ENCODE measurements at regions not wholly inside any gene's neighbourhood (a gene's known extent, or its start where the extent isn't known, plus 50 kb on each side); places are given as distances from the start of the nearest gene placed in this dataset.
A peak's percentile ranks its signal among the peaks of the same experiment; 100 is the strongest.

- no peaks in the 10 kb centered on the region for H3K9me3 Mint-ChIP-seq
- no peak overlapping the region for H3K4me3 Mint-ChIP-seq
- H3K4me1 Mint-ChIP-seq: no peaks in the 10 kb centered on the region
- ATAC-seq (replicated peaks): no peak
- no peaks in the 10 kb centered on the region for H3K36me3 Mint-ChIP-seq (ENCODE audit: low read depth)
- peaks cover 21% of the 10 kb centered on the region for H3K27me3 Mint-ChIP-seq
- no peak overlapping the region for H3K27ac Mint-ChIP-seq
Observed at GRCh38 chr2:191560411-191560980, 117.4 kb upstream of the NABP1 start.

GRCh38 chr2:191565120-191565519 is 112.8 kb upstream of the NABP1 start:
- Mint-ChIP-seq H3K27me3 (peaks cover 22% of the 10 kb centered on the region), H3K4me1 (peaks cover 4% of the 10 kb centered on the region)

DNA sequence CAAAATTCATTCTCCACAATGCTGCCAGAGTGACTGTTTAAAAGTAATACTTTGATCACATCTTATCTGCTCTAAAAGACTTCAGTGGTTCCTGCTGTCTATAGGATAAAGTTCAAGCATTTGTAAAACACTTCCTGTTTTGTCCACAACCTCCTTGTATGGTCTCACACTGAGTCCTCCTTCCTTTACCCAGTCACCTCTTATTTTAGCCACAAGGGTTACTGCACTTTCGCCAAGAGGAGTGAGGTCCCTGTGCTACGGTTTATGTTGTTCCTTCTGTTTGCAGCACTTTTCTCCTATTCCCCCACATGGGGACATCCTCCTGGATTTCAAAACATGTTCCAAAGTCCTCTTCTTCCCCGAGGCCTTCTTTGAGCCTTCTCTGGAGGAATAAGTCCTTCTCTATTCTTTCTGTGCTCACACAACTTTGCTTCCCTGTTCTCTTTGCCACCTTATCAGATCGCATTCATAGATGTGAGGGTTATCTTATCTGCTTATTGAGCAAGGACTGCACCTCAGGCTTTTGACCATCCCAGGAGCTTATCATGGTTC is 112.2 kb upstream of the NABP1 start:
- Mint-ChIP-seq H3K9me3 (no peaks in the 10 kb centered on the region), H3K36me3 (ENCODE audit: low read depth) (no peaks in the 10 kb centered on the region), H3K4me1 (peaks cover 10% of the 10 kb centered on the region), H3K27ac (no peak overlapping the region), H3K27me3 (peaks cover 22% of the 10 kb centered on the region), H3K4me3 (no peak overlapping the region)
- peak; percentile 60 for ATAC-seq (replicated peaks)

More at GRCh38 chr2:191565120-191565519, 112.8 kb upstream of the NABP1 start:
- Mint-ChIP-seq H3K36me3 (ENCODE audit: low read depth) (no peaks in the 10 kb centered on the region), H3K9me3 (no peaks in the 10 kb centered on the region), H3K4me3 (no peak overlapping the region), H3K27ac (no peak overlapping the region)
- ATAC-seq (replicated peaks): no peak

- Mint-ChIP-seq H3K9me3 (no peaks in the 10 kb centered on the region), H3K36me3 (ENCODE audit: low read depth) (no peaks in the 10 kb centered on the region), H3K4me1 (peaks cover 16% of the 10 kb centered on the region), H3K27ac (no peak overlapping the region), H3K4me3 (no peak overlapping the region), H3K27me3 (peaks cover 22% of the 10 kb centered on the region)
- peak; percentile 57 for ATAC-seq (replicated peaks)
Observed at GRCh38 chr2:191566344-191566743, 111.6 kb upstream of the NABP1 start.

DNA sequence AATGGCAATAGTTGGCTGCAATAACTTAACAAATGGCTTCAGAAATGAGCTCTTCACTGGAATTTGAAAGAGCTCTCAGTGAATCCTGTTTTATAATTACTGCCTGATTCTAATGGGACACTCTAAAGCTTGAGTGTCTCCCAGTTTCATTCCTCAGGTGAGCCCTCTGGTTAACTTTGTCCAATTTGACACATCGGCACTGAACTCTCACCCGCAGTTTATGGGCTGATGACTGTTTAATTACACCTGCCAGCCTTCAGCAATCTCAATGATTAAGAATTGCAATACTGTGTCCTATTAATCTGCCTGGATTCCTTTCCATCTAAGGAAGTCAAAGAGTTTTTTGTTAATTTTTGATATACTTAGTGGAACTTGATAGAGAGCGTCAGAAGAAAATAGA is 110.7 kb upstream of the NABP1 start:
- Mint-ChIP-seq H3K4me1 (peaks cover 19% of the 10 kb centered on the region), H3K36me3 (ENCODE audit: low read depth) (no peaks in the 10 kb centered on the region), H3K4me3 (no peak overlapping the region), H3K9me3 (no peaks in the 10 kb centered on the region), H3K27me3 (peaks cover 19% of the 10 kb centered on the region), H3K27ac (no peak overlapping the region)
- no peak for ATAC-seq (replicated peaks)

DNA sequence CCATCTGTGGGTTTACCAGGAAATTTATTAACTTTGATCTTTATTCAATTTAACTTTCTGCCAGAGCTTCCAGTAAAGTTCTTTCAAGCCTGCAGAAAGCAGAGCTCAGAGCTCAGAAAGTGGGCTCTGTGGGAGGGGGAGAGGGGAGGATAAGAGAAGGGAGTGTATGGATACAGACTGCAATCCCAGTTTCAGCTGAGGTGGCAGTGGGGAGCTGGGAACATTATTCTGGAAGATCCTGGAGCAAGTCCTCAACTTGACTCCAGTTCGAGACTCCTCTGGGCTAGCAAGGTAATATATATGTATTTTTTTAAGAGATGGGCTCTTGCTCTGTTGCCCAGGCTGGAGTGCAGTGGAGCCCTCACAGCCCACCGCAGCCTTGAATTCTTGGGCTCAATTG is 108.9 kb upstream of the NABP1 start:
- peaks cover 11% of the 10 kb centered on the region for H3K27me3 Mint-ChIP-seq
- no peak overlapping the region for H3K27ac Mint-ChIP-seq
- no peak overlapping the region for H3K4me3 Mint-ChIP-seq
- peaks cover 28% of the 10 kb centered on the region for H3K4me1 Mint-ChIP-seq
- no peaks in the 10 kb centered on the region for H3K9me3 Mint-ChIP-seq
- H3K36me3 Mint-ChIP-seq (ENCODE audit: low read depth): no peaks in the 10 kb centered on the region
- ATAC-seq (replicated peaks): no peak

- H3K4me3 Mint-ChIP-seq: peak overlapping the region; percentile 79
- peaks cover 28% of the 10 kb centered on the region for H3K4me1 Mint-ChIP-seq
- no peaks in the 10 kb centered on the region for H3K27me3 Mint-ChIP-seq
- no peaks in the 10 kb centered on the region for H3K9me3 Mint-ChIP-seq
- peak; percentile 56 for ATAC-seq (replicated peaks)
- H3K27ac Mint-ChIP-seq: peak overlapping the region; percentile 89
- no peaks in the 10 kb centered on the region for H3K36me3 Mint-ChIP-seq (ENCODE audit: low read depth)
Observed at GRCh38 chr2:191571163-191571769, 106.7 kb upstream of the NABP1 start.

DNA sequence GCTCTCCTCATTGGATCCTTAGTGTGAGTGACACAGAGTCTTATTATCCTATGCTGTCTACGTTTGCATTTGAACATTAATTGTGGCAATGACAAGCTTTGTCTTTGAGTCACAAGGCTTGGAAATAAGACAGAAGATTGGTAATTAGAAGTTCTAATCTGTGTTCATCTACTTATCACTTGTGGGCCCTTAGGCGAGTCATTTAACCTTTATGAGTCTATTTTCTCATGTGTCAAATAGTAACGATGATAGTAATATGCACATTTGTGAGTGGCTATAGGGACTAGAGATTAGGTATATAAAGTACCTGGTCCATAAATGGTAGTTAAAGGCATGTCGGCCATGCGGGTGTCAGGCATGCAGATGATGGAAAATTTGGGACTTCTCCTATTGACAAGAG is 105.6 kb upstream of the NABP1 start:
- H3K27me3 Mint-ChIP-seq: no peaks in the 10 kb centered on the region

GRCh38 chr2:191573216-191573615 is 104.7 kb upstream of the NABP1 start:
- H3K36me3 Mint-ChIP-seq (ENCODE audit: low read depth): no peaks in the 10 kb centered on the region
- H3K4me1 Mint-ChIP-seq: peaks cover 28% of the 10 kb centered on the region

More for the DNA sequence above, 105.6 kb upstream of the NABP1 start:
- peak; percentile 79 for ATAC-seq (replicated peaks)
- peaks cover 28% of the 10 kb centered on the region for H3K4me1 Mint-ChIP-seq
- peak overlapping the region; percentile 70 for H3K27ac Mint-ChIP-seq
- no peaks in the 10 kb centered on the region for H3K9me3 Mint-ChIP-seq
- H3K36me3 Mint-ChIP-seq (ENCODE audit: low read depth): no peaks in the 10 kb centered on the region
- peak overlapping the region; percentile 79 for H3K4me3 Mint-ChIP-seq

GRCh38 chr2:191574232-191574631 is 103.7 kb upstream of the NABP1 start:
- Mint-ChIP-seq H3K4me3 (peak overlapping the region; percentile 79), H3K27ac (peak overlapping the region; percentile 5), H3K36me3 (ENCODE audit: low read depth) (no peaks in the 10 kb centered on the region), H3K9me3 (no peaks in the 10 kb centered on the region), H3K27me3 (no peaks in the 10 kb centered on the region), H3K4me1 (peaks cover 28% of the 10 kb centered on the region)
- no peak for ATAC-seq (replicated peaks)

More at GRCh38 chr2:191573216-191573615, 104.7 kb upstream of the NABP1 start:
- Mint-ChIP-seq H3K27ac (peak overlapping the region; percentile 70), H3K27me3 (no peaks in the 10 kb centered on the region), H3K4me3 (peak overlapping the region; percentile 79), H3K9me3 (no peaks in the 10 kb centered on the region)
- ATAC-seq (replicated peaks): peak; percentile 60

- no peak overlapping the region for H3K4me3 Mint-ChIP-seq
- no peak for ATAC-seq (replicated peaks)
- no peaks in the 10 kb centered on the region for H3K27me3 Mint-ChIP-seq
- H3K27ac Mint-ChIP-seq: no peak overlapping the region
- peaks cover 5% of the 10 kb centered on the region for H3K4me1 Mint-ChIP-seq
- H3K36me3 Mint-ChIP-seq (ENCODE audit: low read depth): no peaks in the 10 kb centered on the region
- no peaks in the 10 kb centered on the region for H3K9me3 Mint-ChIP-seq
Observed at GRCh38 chr2:191577605-191578004, 100.3 kb upstream of the NABP1 start.

GRCh38 chr2:191578031-191578430 is 99.9 kb upstream of the NABP1 start:
- Mint-ChIP-seq H3K27ac (no peak overlapping the region), H3K36me3 (ENCODE audit: low read depth) (no peaks in the 10 kb centered on the region), H3K4me1 (peaks cover 2% of the 10 kb centered on the region), H3K9me3 (no peaks in the 10 kb centered on the region), H3K4me3 (no peak overlapping the region), H3K27me3 (no peaks in the 10 kb centered on the region)
- no peak for ATAC-seq (replicated peaks)

GRCh38 chr2:191580581-191580980 is 97.4 kb upstream of the NABP1 start:
- Mint-ChIP-seq H3K36me3 (ENCODE audit: low read depth) (no peaks in the 10 kb centered on the region), H3K27ac (no peak overlapping the region), H3K9me3 (no peaks in the 10 kb centered on the region), H3K4me1 (no peaks in the 10 kb centered on the region), H3K4me3 (no peak overlapping the region), H3K27me3 (no peaks in the 10 kb centered on the region)
- ATAC-seq (replicated peaks): no peak

- Mint-ChIP-seq H3K27me3 (no peaks in the 10 kb centered on the region), H3K4me1 (no peaks in the 10 kb centered on the region), H3K4me3 (no peak overlapping the region), H3K27ac (no peak overlapping the region), H3K9me3 (no peaks in the 10 kb centered on the region), H3K36me3 (ENCODE audit: low read depth) (no peaks in the 10 kb centered on the region)
- ATAC-seq (replicated peaks): no peak
Observed at GRCh38 chr2:191581003-191581402, 96.9 kb upstream of the NABP1 start.

- H3K4me1 Mint-ChIP-seq: no peaks in the 10 kb centered on the region
- H3K4me3 Mint-ChIP-seq: no peak overlapping the region
- no peak for ATAC-seq (replicated peaks)
- H3K36me3 Mint-ChIP-seq (ENCODE audit: low read depth): no peaks in the 10 kb centered on the region
- no peak overlapping the region for H3K27ac Mint-ChIP-seq
- H3K27me3 Mint-ChIP-seq: no peaks in the 10 kb centered on the region
- no peaks in the 10 kb centered on the region for H3K9me3 Mint-ChIP-seq
Observed at GRCh38 chr2:191582355-191582754, 95.6 kb upstream of the NABP1 start.
